HG03097 (cell line): ENCODE measurements at regions not wholly inside any gene's neighbourhood (a gene's known extent, or its start where the extent isn't known, plus 50 kb on each side); places are given as distances from the start of the nearest gene placed in this dataset.
"Not testable (repeated sequence)": the region's sequence is repeated elsewhere in the genome, so short reads cannot be mapped to it uniquely, and the experiment has no call there.

Experiments
- ATAC-seq: cut with Tn5 transposase; IDR thresholded peaks from one replicate; pipeline ENCODE4 v1.9.1; 2021; ENCODE audit not compliant: unreplicated experiment, low FRiP score

DNA sequence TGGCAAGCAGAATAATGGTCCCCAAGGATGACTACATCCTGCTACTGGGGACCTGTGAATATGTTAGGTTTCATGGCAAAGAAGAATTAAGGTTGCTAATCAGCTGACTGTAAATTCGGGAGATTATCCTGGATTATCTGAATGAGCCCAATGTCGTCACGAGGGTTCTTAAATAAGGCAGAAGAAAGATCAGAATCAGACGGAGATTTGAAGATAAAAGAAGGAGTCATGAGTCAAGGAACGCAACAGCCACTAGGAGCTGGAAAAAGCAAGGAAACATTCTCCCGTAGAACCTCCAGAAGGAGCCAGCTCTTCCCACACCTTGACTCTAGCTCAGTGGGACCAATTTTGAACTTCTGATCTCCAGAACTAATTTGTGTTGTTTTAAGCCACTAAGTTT, 82.9 kb upstream of the APBB1IP start:
- no peak for ATAC-seq

DNA sequence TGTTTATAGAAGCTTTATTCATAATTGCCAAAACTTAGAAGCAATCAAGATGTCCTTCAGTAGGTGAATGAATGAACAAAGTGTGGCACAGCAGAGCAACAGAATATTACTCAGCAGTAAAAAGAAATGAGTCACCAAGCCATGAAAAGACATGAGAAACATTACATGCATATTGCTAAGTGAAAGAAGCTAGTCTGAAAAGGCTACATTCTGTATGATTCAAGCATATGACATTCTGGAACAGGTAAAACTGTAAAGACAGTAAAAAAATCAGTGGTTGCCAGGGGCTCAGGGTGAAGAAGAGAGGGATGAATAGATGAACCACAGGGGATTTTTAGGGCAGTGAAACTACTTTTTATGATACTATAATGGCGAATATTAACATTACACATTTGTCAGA, 80.9 kb upstream of the APBB1IP start:
- no peak for ATAC-seq

DNA sequence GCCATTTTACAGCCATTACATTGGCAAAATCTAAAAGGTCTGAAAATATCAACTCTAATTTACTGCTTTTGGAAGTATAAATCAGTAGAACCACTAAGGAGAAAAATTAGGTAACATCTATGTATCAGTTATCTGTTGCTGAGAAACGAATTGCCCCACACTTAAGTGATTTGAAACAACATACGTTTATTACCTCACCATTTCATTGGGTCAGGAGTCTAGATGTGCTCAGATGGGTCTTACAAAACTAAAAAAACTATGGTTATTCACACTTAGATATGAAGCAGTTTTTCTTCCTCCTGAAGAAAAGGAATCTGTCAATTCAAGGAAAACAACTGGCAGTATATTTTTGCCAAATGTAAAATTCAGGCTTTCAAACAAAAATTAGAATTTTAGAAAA, 80.1 kb upstream of the APBB1IP start:
- no peak for ATAC-seq

DNA sequence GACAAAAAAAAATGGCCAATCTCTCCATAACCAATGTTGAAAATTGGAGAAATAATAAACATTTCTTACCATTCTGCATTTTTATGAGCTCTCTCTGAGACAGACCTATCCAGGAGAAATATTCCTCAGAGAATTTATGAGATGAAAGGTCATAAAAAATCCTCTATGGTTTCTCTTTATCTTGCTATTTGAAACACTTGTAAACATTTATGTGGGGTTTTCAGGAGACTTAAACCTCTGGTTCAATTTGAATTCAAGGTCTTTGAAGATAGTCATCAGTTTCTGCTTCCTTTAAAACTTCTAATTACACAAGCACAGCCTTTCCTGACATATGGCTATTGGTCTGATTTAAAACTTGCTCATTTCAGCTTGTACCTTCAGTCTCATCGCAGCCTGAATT, 78.5 kb upstream of the APBB1IP start:
- no peak for ATAC-seq

DNA sequence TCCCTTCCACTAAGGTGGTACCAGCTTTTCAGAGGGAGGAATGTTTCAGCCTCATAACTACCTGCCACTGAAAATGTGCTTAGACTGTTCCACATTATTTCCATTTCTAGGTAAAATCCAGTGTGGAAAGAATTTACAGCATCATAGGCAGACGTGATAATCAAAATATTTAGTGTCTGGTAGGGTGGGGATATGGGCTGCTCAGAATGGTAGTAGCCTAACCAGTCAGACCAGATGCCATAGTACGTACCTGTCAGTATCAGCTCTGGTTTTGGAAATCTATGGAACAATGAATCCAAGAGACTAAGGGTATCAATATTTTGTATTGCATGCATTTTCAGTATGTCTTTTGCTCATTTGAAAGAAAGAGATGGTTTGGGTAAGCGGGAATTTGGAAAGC, 76.8 kb upstream of the APBB1IP start:
- no peak for ATAC-seq

DNA sequence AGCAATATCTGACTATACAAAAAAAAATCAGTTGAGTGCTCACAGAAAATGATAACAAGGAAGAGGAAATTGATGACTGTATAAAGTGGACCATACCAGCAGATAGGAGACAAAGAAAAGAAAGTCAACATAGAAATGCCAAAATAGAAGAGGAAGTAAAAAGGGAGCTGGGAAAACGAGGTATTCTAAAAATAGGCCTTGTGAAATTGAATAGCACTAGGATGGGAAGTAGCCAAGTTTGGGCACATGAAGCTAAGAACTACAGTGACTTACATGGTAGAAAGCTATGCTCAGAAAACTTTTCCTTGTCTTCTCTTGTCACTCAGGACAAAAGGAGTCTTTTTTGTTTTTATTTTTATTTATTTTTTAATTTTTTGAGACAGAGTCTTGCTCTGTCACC, 76.2 kb upstream of the APBB1IP start:
- no peak for ATAC-seq

DNA sequence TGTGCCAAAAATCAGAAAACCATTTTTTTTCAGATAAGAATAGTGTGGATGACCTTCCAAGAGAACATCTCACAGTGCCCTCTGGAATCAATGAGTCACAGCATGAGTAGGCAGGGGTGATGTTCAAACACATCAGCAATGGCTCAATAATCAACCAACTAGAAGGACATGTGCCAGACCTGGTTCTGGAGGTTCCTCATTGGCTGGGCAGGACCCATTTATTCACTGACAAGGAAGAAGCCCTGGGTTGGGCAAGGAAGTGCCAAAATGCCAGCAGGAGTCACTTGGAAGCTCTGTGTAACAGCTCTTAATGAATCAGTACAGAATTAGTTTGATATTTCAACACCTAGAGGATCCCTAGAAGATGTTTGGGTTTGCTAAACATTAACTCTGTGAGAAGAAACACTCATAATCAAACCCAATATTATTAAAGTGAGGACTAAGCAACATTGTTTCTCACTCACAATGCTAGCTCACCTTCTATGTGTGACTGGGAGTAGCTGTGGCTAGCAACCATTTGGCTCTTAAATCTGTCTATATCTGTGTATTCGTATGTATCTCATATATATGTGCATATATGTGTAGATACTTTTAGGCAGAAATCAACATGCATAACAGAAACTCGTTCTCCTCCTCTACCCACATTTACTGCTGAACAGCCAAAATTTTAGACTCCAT, 72.3 kb upstream of the APBB1IP start:
- ATAC-seq, result no peak

DNA sequence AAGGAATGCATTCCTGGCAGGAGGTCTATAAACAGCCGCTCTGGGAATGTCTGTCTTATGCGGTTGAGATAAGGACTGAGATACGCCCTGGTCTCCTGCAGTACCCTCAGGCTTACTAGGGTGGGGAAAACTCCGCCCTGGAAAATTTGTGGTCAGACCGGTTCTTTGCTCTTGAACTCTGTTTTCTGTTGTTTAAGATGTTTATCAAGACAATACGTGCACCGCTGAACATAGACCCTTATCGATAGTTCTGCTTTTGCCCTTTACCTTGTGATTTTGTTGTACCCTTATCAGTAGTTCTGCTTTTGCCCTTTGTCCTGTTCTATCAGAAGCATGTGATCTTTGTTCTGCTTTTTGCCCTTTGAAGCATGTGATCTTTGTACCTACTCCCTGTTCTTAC, 71.1 kb upstream of the APBB1IP start:
- not testable (repeated sequence) for ATAC-seq

DNA sequence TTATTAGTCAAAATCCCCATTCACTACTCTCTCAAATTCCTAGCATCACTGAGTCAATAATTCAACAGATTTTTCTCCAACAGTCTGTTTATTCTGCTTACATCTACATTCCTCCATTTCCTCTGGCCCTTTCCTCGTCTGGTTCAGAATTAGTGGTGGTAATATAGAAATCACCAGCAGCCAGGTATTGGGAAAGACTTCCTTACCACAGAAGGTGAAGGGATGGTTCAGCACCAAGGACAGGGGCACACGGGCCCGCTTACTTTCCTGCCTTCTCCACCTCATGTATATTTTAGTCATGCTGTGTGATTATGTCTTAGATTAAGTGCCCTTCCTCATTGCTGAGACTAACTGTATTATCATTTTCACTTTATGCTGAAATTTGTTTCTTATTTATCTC, 70.4 kb upstream of the APBB1IP start:
- no peak for ATAC-seq

DNA sequence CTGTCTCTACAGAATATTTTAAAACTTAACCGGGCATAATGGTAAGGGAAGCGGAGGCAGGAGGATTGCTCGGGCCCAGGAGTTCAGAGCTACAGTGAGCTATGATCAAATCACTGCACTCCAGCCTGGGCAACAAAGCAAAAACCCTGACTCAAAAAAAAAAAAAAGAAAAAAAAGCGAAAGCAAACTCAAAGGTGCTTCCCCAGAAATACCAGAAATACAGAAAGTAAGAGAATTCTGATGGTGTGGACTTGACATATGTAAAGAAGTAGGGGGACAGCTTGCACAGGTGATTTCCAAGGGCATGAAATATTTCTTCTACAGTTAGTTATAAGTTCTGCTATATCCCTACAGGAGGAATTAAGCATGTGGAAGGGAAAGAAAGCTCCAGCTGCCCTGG, 69.7 kb upstream of the APBB1IP start:
- no peak for ATAC-seq

DNA sequence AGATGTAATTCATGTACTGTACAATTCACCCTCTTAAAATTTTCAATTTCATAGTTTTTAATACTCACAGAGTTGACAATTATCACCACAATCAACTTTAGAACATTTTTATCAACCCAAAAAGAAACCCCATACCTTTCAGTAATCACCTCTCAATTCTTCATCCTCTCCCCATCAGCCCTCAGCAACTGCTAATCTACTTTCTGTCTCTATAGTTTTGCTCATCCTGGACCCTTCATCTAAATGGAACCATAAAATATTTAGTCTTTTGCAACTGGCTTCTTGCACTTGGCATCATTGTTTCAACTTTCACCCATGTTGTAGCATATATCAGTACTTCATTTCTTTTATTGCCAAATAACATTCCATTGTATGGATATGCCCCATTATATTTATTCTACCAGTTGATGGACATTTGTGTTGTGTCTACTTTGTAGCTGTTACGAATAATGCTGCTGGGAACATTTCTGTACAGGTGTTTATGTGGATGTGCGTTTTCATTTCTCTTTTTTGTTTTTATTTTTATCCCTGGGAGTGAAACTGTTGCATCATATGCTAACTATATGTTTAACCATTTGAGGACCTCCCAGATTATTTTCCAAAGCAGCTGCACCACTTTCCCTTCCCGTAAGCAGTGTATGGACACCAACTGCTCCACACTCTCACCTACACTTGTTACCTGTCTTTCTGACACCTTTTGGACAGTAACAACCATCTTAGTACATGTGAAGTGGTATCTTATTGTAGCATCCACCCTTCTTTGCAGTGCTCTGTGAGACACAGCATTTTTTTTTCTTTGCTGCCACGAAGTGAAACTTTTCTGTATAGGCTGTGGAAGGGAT, 65.4 kb upstream of the APBB1IP start:
- ATAC-seq, result peak; percentile 69

DNA sequence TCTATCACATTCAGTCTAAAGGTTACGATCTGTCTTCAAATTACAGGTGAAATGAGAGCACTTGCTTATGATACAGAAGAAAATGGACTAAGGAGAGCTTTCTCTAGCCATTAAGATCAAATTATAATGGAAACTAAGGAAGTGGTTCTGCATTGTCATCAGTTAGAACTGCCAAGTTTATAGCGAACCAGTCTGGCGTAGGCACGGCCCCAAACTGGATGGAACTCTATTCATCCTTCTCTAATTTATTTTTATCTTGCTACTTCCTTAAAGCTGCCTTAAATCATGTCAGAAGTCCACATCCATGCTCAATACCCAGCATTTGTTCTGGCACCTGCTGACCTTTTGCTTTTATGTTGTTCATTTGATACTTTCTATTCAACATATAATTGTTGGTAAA, 63.7 kb upstream of the APBB1IP start:
- ATAC-seq, result no peak

DNA sequence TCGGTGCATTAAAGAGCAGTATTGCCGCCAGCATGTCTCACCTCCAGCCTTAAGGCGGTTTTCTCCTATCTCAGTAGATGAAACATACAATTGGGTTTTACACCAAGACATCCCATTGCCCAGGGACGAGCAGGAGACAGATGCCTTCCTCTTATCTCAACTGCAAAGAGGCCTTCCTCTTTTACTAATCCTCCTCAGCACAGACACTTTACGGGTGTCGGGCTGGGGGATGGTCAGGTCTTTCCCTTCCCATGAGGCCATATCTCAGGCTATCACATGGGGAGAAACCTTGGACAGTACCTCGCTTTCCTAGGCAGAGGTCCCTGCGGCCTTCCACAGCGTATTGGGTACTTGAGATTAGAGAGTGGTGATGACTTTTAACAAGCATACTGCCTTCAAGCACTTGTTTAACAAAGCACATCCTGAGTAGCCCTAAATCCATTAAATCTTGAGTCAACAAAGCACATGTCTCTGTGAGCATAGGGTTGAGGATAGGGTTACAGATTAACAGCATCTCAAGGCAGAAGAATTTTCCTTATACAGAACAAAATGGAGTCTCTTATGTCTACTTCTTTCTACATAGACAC, 60.8 kb upstream of the APBB1IP start:
- ATAC-seq, result not testable (repeated sequence)

DNA sequence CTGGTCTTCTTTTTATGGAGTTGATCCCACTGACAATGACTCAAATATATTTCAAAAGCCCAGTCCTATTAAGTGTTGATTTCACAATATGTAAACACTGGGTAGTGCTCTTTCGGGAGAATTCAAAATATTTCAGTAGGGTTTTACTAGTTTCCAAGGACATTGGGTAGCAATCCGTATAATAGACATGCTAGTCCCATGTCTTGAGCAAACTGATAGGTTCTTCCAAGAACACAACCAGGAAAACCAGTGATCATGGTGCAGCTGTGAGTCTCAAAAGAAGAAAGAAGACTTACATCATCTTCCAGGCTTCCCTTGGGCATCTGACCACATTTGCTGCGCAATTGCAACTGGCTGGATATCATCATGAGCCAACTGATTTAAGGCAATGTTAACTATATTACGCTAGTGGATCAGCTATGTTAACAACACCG, 59.3 kb upstream of the APBB1IP start:
- no peak for ATAC-seq

DNA sequence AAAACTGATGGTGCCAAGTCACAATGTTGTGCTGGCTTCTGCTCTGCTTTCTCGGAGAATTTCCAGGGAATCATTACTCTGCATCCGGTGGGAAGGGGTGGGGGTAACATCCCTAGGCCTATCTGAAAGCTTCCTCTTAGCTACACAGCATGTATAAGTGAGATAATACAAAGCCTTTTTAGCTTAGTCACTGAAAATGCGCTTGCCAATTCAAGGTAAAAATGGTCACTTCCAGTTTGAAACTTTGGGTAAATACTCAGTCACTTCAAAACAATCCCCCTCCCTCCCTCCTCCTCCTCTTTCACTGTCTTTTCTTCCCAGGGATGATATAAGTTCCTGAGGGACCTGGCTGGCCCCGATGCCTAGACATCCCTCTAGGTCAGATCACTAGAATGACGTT, 57.3 kb upstream of the APBB1IP start:
- no peak for ATAC-seq

DNA sequence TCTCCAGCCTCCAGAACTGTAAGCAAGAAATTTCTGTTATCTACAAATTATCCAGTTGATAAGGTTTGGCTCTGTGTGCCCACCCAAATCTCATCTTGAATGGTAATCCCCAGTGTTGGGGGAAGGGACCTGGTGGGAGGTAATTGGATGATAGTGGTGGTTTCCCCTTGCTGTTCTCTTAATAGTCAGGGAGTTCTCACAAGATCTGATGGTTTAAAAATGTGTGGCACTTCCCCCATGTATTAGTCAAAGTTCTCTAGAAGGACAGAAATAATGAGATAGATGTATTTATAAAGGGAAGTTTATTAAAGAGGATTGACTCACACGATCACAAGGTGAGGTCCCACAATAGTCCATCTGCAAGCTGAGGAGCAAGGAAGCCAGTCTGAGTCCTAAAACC, 56.2 kb upstream of the APBB1IP start:
- ATAC-seq, result no peak

DNA sequence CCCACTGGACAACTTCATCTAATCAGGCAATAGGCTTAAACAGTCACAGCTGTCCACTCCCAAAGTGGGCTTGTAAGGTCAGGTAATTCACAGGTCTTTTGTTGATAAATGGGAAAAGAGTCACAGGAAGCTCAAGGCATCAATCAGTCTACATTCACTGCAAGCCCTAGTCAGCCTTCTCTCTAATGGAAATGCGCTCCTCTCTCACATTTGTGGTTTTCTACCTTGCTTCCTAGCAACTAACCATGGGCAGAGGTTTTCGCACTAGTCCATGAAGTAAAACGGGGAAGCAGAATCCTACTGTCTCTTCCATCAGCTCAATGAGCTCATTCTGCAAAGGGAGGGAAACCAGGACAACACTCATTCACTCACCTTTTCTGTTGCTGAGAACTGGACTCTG, 53.5 kb upstream of the APBB1IP start:
- no peak for ATAC-seq

DNA sequence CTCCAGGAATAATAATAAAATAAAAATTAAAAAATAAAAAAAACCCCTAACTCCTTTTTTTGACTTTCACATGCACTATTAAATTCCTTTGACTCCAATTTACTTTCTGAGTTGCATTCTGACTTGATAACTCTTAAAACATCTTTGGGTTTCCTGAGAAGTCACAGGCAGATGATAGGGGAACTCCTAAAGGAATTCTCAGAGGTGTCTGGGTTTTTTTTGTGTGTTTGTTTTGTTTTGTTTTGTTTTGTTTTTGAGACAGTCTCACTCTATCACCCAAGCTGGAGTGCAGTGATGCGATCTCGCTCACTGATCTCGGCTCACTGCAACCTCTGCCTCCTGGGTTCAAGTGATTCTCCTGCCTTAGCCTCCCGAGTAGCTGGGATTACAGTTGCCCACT, 52.7 kb upstream of the APBB1IP start:
- no peak for ATAC-seq

DNA sequence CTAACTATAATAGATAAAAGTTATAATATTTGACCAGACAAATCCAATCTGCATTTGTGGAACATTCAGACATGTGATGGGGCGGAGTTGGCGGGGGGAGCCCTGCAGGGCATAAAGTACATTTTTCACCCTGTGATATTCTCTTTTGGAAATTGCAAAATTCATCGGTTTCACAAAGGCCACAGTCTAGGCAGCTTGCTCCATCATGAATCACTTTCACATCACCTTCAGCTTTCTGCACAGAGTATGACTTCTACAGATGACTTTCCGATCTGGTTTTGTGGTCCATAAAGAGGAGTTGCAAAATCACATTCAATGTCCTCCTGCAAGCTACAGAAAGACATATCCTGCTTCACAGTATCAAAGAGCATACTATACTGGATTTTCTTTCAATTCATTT, 51.4 kb upstream of the APBB1IP start:
- ATAC-seq, result no peak
